ENCODE measurements at regions not wholly inside any gene's neighbourhood (a gene's known extent, or its start where the extent isn't known, plus 50 kb on each side); places are given as distances from the start of the nearest gene placed in this dataset.

DNA sequence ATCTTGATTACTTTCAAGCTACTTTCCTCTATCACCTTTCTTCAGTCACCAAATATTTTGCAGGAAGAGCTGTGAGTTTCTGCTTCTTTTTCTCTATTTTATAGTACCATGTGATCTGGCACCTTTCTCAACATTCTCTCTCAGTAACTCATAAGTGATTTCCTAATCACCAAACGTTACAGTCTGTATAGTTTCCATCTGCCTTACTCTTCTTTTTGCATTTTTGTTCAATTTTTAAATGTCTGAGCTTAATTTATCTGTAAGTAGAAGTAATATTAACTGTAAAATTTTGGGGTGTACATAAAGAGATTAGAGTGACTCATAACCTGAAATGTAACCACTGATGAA lies 422.1 kb upstream of the SYT1 start:
- Histone ChIP-seq H3K36me3 (ENCODE audit: insufficient read depth, low read length) (no peaks in the 10 kb centered on the region), H3K4me3 (ENCODE audit: low read length) (no peak overlapping the region), H3K4me1 (ENCODE audit: insufficient read depth, low read length) (no peaks in the 10 kb centered on the region), H3K27me3 (ENCODE audit: control insufficient read depth in 1 of 2, insufficient read depth in 2 of 2, low read length in 2 of 2) (no peaks in the 10 kb centered on the region), H3K9me3 (ENCODE audit: control insufficient read depth in 1 of 2, insufficient read depth in 1 of 2, low read length in 2 of 2) (peaks cover 0 to 4% of the 10 kb centered on the region in 2 experiments), H3K27ac (ENCODE audit: low read depth in 1 of 2, low read length in 2 of 2) (no peak overlapping the region)
- no peak for DNase-seq
- H3K9me3 Mint-ChIP-seq: peaks cover 15% of the 10 kb centered on the region
- CTCF ChIA-PET: no interaction called here
- intact Hi-C loops (cut with DNase I, micrococcal nuclease): no loop called here
- H3K4me1 Mint-ChIP-seq (ENCODE audit: low read depth): no peaks in the 10 kb centered on the region
- TF ChIP-seq, protein P1, sequence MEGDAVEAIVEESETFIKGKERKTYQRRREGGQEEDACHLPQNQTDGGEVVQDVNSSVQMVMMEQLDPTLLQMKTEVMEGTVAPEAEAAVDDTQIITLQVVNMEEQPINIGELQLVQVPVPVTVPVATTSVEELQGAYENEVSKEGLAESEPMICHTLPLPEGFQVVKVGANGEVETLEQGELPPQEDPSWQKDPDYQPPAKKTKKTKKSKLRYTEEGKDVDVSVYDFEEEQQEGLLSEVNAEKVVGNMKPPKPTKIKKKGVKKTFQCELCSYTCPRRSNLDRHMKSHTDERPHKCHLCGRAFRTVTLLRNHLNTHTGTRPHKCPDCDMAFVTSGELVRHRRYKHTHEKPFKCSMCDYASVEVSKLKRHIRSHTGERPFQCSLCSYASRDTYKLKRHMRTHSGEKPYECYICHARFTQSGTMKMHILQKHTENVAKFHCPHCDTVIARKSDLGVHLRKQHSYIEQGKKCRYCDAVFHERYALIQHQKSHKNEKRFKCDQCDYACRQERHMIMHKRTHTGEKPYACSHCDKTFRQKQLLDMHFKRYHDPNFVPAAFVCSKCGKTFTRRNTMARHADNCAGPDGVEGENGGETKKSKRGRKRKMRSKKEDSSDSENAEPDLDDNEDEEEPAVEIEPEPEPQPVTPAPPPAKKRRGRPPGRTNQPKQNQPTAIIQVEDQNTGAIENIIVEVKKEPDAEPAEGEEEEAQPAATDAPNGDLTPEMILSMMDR (IDR thresholded peaks at IDR 0.05): no peak
- H3K27ac Mint-ChIP-seq: no peak overlapping the region
- H3K36me3 Mint-ChIP-seq (ENCODE audit: low read depth): no peaks in the 10 kb centered on the region
- H3K4me3 Mint-ChIP-seq: no peak overlapping the region
- POLR2A ChIA-PET: no interaction called here
- H3K27me3 Mint-ChIP-seq: no peaks in the 10 kb centered on the region
- ATAC-seq (ENCODE audit: poor library complexity): no peak

DNA sequence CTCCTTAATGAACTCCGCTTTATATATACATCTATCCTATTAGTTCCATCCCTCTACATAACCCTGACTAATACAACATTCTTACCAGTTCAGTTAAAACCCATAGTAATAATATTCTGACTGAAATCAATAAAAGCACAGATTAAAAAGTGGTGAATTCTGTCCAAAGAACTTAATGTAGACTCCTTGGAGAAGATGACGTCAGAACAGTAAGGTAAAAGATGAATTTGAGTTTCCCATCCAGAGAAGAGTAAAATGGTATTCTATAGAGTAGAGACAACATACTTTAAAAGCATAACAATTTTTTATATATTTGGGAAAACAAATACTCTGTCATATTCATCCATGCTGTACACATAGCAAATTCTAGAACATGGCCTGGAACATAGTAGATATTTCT lies 418.0 kb upstream of the SYT1 start:
- Histone ChIP-seq H3K4me1 (ENCODE audit: insufficient read depth, low read length) (no peaks in the 10 kb centered on the region), H3K9me3 (ENCODE audit: control insufficient read depth in 1 of 2, insufficient read depth in 1 of 2, low read length in 2 of 2) (no peaks in the 10 kb centered on the region), H3K4me3 (ENCODE audit: low read length) (no peak overlapping the region), H3K27ac (ENCODE audit: low read depth in 1 of 2, low read length in 2 of 2) (no peak overlapping the region), H3K27me3 (ENCODE audit: control insufficient read depth in 1 of 2, insufficient read depth in 2 of 2, low read length in 2 of 2) (no peaks in the 10 kb centered on the region), H3K36me3 (ENCODE audit: insufficient read depth, low read length) (no peaks in the 10 kb centered on the region)
- no peak for ATAC-seq (ENCODE audit: poor library complexity)
- Mint-ChIP-seq H3K4me1 (ENCODE audit: low read depth) (no peaks in the 10 kb centered on the region), H3K27me3 (no peaks in the 10 kb centered on the region), H3K4me3 (no peak overlapping the region), H3K9me3 (peaks cover 7% of the 10 kb centered on the region), H3K27ac (no peak overlapping the region), H3K36me3 (ENCODE audit: low read depth) (no peaks in the 10 kb centered on the region)
- CTCF ChIA-PET: no interaction called here
- intact Hi-C loops (cut with DNase I, micrococcal nuclease): no loop called here
- POLR2A ChIA-PET: no interaction called here
- DNase-seq: no peak
- TF ChIP-seq, protein P1 (IDR thresholded peaks at IDR 0.05): no peak

DNA sequence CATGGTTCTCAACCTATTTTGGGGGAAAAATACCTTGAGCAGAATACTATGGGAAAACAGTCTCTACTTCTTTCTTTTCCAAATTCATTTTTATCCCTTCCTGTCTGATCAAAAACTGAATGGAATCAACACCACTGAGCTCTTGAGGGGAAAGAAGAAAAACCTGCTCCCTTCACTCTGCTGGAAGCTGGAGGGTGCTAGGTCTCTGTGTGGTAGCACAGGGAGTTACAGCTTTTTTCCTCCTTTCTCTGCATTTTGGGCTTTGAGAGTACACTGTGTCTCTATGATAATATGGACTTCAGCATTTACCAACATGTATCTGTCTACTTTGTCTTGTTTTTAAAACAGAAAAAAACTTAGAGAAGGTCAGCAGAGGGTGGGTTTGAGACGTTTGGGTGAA lies 417.2 kb upstream of the SYT1 start:
- Mint-ChIP-seq H3K27me3 (no peaks in the 10 kb centered on the region), H3K4me3 (no peak overlapping the region), H3K27ac (no peak overlapping the region), H3K4me1 (ENCODE audit: low read depth) (no peaks in the 10 kb centered on the region), H3K9me3 (peaks cover 7% of the 10 kb centered on the region), H3K36me3 (ENCODE audit: low read depth) (no peaks in the 10 kb centered on the region)
- Histone ChIP-seq H3K9me3 (ENCODE audit: control insufficient read depth in 1 of 2, insufficient read depth in 1 of 2, low read length in 2 of 2) (no peaks in the 10 kb centered on the region), H3K36me3 (ENCODE audit: insufficient read depth, low read length) (no peaks in the 10 kb centered on the region), H3K27ac (ENCODE audit: low read depth in 1 of 2, low read length in 2 of 2) (no peak overlapping the region), H3K4me1 (ENCODE audit: insufficient read depth, low read length) (no peaks in the 10 kb centered on the region), H3K27me3 (ENCODE audit: control insufficient read depth in 1 of 2, insufficient read depth in 2 of 2, low read length in 2 of 2) (no peaks in the 10 kb centered on the region), H3K4me3 (ENCODE audit: low read length) (no peak overlapping the region)
- ATAC-seq (ENCODE audit: poor library complexity): no peak
- ChIA-PET POLR2A (no interaction called here), CTCF (interaction anchor here (1.2 kb wide), 1 partner anchor 10 kb away, joined by 3 read pairs; no protein-coding TSS in a partner anchor)
- TF ChIP-seq, protein P1 (IDR thresholded peaks at IDR 0.05): no peak
- intact Hi-C loops (cut with DNase I, micrococcal nuclease): no loop called here
- DNase-seq: no peak
